OCI-LY7 (cell line): ENCODE measurements at regions not wholly inside any gene's neighbourhood (a gene's known extent, or its start where the extent isn't known, plus 50 kb on each side); places are given as distances from the start of the nearest gene placed in this dataset.

Experiments used
- BruUV-seq: library from RNA; stranded (reverse); fragments of 400-500 nt; replicated peaks from 2 replicates; lab custom pipeline; 2021; lab: Mats Ljungman, UMichigan
- CTCF ChIA-PET: fragments of 300-600 bp; sonication (Branson Sonifier 250); formaldehyde crosslinking; loops from one replicate; lab custom pipeline; 2022; ENCODE audit warnings: antibody characterized with exemption; ENCODE audit not compliant: unreplicated experiment; lab: Charles Lee
- POLR2A ChIA-PET: fragments of 300-600 bp; sonication (Branson Sonifier 250); formaldehyde crosslinking; loops from one replicate; lab custom pipeline; 2022; ENCODE audit warnings: antibody characterized with exemption; lab: Charles Lee
- DNase-seq: peaks from one replicate; pipeline ENCODE4 v3.0.0-alpha.2; 2015; ENCODE audit warnings: low spot score
- H2AFZ ChIP-seq: fragments of 200-600 bp; sonication (generic), shearing (Covaris generic); 2 replicates; pipeline ENCODE4 v1.6.1; 2014; ENCODE audit warnings: mild to moderate bottlenecking, antibody characterized with exemption, low read length, moderate library complexity
- H3K27ac ChIP-seq: fragments of 200-600 bp; sonication (generic); 2 replicates; pipeline ENCODE4 v1.5.1; 2014; ENCODE audit warnings: mixed run types, low read depth, mild to moderate bottlenecking, moderate library complexity, low read length, inconsistent platforms; ENCODE audit not compliant: poor library complexity, severe bottlenecking
- H3K36me3 ChIP-seq: fragments of 200-600 bp; sonication (generic); 2 replicates; pipeline ENCODE4 v1.6.1; 2014; ENCODE audit warnings: mild to moderate bottlenecking, antibody characterized with exemption, low read length, moderate library complexity, mixed read lengths; ENCODE audit not compliant: insufficient read depth
- H3K4me1 ChIP-seq: fragments of 200-600 bp; sonication (generic); 2 replicates; pipeline ENCODE4 v1.5.1; 2014; ENCODE audit warnings: mild to moderate bottlenecking, low read length; ENCODE audit not compliant: insufficient read depth, poor library complexity, severe bottlenecking
- H3K4me2 ChIP-seq: fragments of 200-600 bp; sonication (generic); 2 replicates; pipeline ENCODE4 v1.6.1; 2014; ENCODE audit warnings: mild to moderate bottlenecking, low read length
- H3K4me3 ChIP-seq: fragments of 200-600 bp; sonication (generic); 2 replicates; pipeline ENCODE4 v1.5.1; 2014; ENCODE audit warnings: mild to moderate bottlenecking, low read depth, low read length; ENCODE audit not compliant: poor library complexity, severe bottlenecking
- H3K79me2 ChIP-seq: fragments of 200-600 bp; sonication (generic); 2 replicates; pipeline ENCODE4 v1.6.1; 2016; ENCODE audit warnings: low read depth, mild to moderate bottlenecking, low read length, moderate library complexity, mixed read lengths; ENCODE audit not compliant: insufficient read depth
- H3K9me2 ChIP-seq: fragments of 200-600 bp; sonication (generic); 2 replicates; pipeline ENCODE4 v1.6.1; 2016; ENCODE audit warnings: mild to moderate bottlenecking, low read length, mixed read lengths; ENCODE audit not compliant: insufficient read depth
- H3K9me3 ChIP-seq: fragments of 200-600 bp; sonication (generic); 2 replicates; pipeline ENCODE4 v1.6.1; 2014; ENCODE audit warnings: mild to moderate bottlenecking, mixed run types, low read length, mixed read lengths
- H4K20me1 ChIP-seq: fragments of 200-600 bp; sonication (generic); 2 replicates; pipeline ENCODE4 v1.6.1; 2014; ENCODE audit warnings: mild to moderate bottlenecking, antibody characterized with exemption, low read length, moderate library complexity, mixed read lengths; ENCODE audit not compliant: insufficient read depth
- EZH2phosphoT487 ChIP-seq: fragments of 200-600 bp; sonication (generic); IDR thresholded peaks from 2 replicates; pipeline ENCODE4 v1.6.1; 2018; ENCODE audit warnings: low read depth, borderline replicate concordance, mild to moderate bottlenecking, mixed run types, antibody characterized with exemption, low read length, moderate library complexity, mixed read lengths
- intact Hi-C: fragments of 100-400 bp; cut with micrococcal nuclease; formaldehyde crosslinking; loops from one replicate; pipeline ENCODE4 v1.10.0; 2022; ENCODE audit not compliant: unreplicated experiment
- TF ChIP-seq, protein P1 (sequence below): fragments of 200-600 bp; sonication (generic); conservative IDR thresholded peaks from 2 replicates; pipeline ENCODE4 v1.5.1; 2014; ENCODE audit warnings: mild to moderate bottlenecking, antibody characterized with exemption, low read length, moderate library complexity, mixed read lengths

- Histone ChIP-seq H3K4me1 (peaks cover 9% of the 10 kb centered on the region), H3K36me3 (no peaks in the 10 kb centered on the region), H3K9me3 (no peaks in the 10 kb centered on the region), H3K9me2 (no peaks in the 10 kb centered on the region), H3K27ac (no peak overlapping the region), H3K4me3 (no peak overlapping the region), H3K4me2 (peak overlapping the region; percentile 37), H3K79me2 (no peaks in the 10 kb centered on the region), H2AFZ (0 out of 2 replicates have a peak overlapping the region, but pooled peaks have one; percentile 18), H4K20me1 (no peaks in the 10 kb centered on the region)
- BruUV-seq, result no TSS peak
- CTCF ChIA-PET, result no interaction called here
- intact Hi-C loops, result loop anchor here (10.0 kb wide), 1 partner anchor 60 kb away; no protein-coding TSS in a partner anchor
- no peak for TF ChIP-seq EZH2phosphoT487
- TF ChIP-seq, protein P1, sequence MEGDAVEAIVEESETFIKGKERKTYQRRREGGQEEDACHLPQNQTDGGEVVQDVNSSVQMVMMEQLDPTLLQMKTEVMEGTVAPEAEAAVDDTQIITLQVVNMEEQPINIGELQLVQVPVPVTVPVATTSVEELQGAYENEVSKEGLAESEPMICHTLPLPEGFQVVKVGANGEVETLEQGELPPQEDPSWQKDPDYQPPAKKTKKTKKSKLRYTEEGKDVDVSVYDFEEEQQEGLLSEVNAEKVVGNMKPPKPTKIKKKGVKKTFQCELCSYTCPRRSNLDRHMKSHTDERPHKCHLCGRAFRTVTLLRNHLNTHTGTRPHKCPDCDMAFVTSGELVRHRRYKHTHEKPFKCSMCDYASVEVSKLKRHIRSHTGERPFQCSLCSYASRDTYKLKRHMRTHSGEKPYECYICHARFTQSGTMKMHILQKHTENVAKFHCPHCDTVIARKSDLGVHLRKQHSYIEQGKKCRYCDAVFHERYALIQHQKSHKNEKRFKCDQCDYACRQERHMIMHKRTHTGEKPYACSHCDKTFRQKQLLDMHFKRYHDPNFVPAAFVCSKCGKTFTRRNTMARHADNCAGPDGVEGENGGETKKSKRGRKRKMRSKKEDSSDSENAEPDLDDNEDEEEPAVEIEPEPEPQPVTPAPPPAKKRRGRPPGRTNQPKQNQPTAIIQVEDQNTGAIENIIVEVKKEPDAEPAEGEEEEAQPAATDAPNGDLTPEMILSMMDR, result no peak
- DNase-seq, result peak; percentile 10
- POLR2A ChIA-PET, result interaction anchor here (1.2 kb wide), 1 partner anchor 16 kb away, joined by 3 read pairs; no protein-coding TSS in a partner anchor
Observed at GRCh38 chr13:50464349-50465251, 378.9 kb downstream of the DLEU7 start.

DNA sequence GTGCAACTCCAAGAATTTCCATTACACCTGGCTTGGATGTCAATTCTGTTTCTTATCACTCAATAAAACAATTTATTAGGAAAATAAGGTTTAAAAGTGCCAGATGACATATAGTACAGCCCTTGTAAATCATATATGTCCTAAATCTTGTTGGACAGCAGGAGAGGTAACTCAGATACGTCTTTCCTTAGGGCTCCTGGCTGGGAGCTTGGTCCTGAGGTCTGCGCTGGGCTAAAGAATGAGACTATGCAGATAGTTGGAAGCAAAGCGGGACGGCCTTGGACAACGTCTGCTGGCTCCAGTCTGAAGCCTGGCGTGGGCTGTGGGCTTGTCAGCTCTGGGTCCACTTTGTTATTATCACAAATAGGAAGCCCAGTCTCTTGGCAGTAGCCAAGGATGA, 377.0 kb downstream of the DLEU7 start:
- Histone ChIP-seq H3K4me3 (no peak overlapping the region), H3K27ac (no peak overlapping the region), H3K4me2 (no peak overlapping the region), H3K4me1 (peaks cover 9% of the 10 kb centered on the region), H3K9me3 (no peaks in the 10 kb centered on the region), H4K20me1 (no peaks in the 10 kb centered on the region), H3K9me2 (no peaks in the 10 kb centered on the region), H3K36me3 (no peaks in the 10 kb centered on the region), H2AFZ (no peak overlapping the region), H3K79me2 (no peaks in the 10 kb centered on the region)
- POLR2A ChIA-PET, result interaction anchor here (0.7 to 0.9 kb wide), 2 partner anchors 9 to 23 kb away, joined by 3 read pairs; no protein-coding TSS in a partner anchor
- no peak for DNase-seq
- BruUV-seq, result no TSS peak
- intact Hi-C loops, result loop anchor here (10.0 kb wide), 1 partner anchor 62 kb away; no protein-coding TSS in a partner anchor
- no peak for TF ChIP-seq EZH2phosphoT487
- TF ChIP-seq, protein P1, result no peak
- CTCF ChIA-PET, result no interaction called here
